Right lobe of liver (tissue), 6 donors: ENCODE measurements at regions not wholly inside any gene's neighbourhood (a gene's known extent, or its start where the extent isn't known, plus 50 kb on each side); places are given as distances from the start of the nearest gene placed in this dataset.
"Not testable (repeated sequence)": the region's sequence is repeated elsewhere in the genome, so short reads cannot be mapped to it uniquely, and the experiment has no call there.

Experiments used
- ATAC-seq, 4 donors: fragments of 200-7000 bp; cut with Tn5 transposase; one replicate each; pipeline ENCODE4 v1.9.1; 2020; ENCODE audit warnings: mild to moderate bottlenecking in 4 of 4, moderate library complexity in 4 of 4
- DNase-seq, 3 donors: peaks; one replicate each; pipeline ENCODE4 v3.0.0-alpha.2; 2020
- H3K27ac ChIP-seq, 3 donors: fragments of 200-600 bp; one replicate each; pipeline ENCODE4 v1.8.0; 2022
- H3K27me3 ChIP-seq, 2 donors: fragments of 200-600 bp; one replicate each; pipeline ENCODE4 v1.8.0; 2022
- H3K36me3 ChIP-seq, 4 donors: fragments of 200-600 bp; sonication (generic) in 1 of 4; one replicate each; pipeline versions ENCODE4 v1.5.1 to v1.8.0; 2017 to 2022; ENCODE audit warnings: control low read depth in 1 of 4
- H3K4me1 ChIP-seq, 4 donors: fragments of 200-600 bp; sonication (generic) in 1 of 4; one replicate each; pipeline versions ENCODE4 v1.5.1 to v1.8.0; 2017 to 2022; ENCODE audit warnings: control low read depth in 1 of 4
- H3K4me3 ChIP-seq, 3 donors: fragments of 200-600 bp; one replicate each; pipeline ENCODE4 v1.8.0; 2022
- H3K9me3 ChIP-seq, 4 donors: fragments of 200-600 bp; sonication (generic) in 1 of 4; one replicate each; pipeline versions ENCODE4 v1.5.1 to v1.8.0; 2017 to 2022; ENCODE audit warnings: control low read depth in 1 of 4
- CTCF ChIP-seq, 4 donors: fragments of 200-600 bp in 3 of 4; fragments of 450-650 bp in 1 of 4; IDR thresholded peaks; one replicate each; pipeline versions ENCODE4 v1.5.1 to v1.8.0; 2016 to 2022; ENCODE audit warnings: antibody characterized with exemption in 4 of 4, mild to moderate bottlenecking in 2 of 4
- POLR2A ChIP-seq: fragments of 450-650 bp; IDR thresholded peaks from one replicate; pipeline ENCODE4 v1.6.1; 2017; ENCODE audit warnings: antibody characterized with exemption, mild to moderate bottlenecking
- WGBS: methylation state at CpG from one replicate; pipeline ENCODE4 v1.1.6; 2018; ENCODE audit warnings: low coverage, low lambda C conversion rate; ENCODE audit not compliant: insufficient coverage; ENCODE audit errors: missing lambda C conversion rate; 5-methylcytosine and 5-hydroxymethylcytosine counted together
- intact Hi-C, 2 donors: fragments of 100-400 bp; cut with DNase I; formaldehyde crosslinking; loops; one replicate each; pipeline versions ENCODE4 v1.11.2 to v1.14.1; 2022
- donor health status: DM: no; HTN: yes; CAD: no.
- donor health status: DM: no; HTN: no; CAD: no.
- donor health status: DM: no; HTN: no; CAD: no.
- donor health status: DM: no; HTN: yes; CAD: no.
- donor health status: DM: no; HTN: yes; CAD: no.

GRCh38 chr5:67639313-67639712 is 442.7 kb upstream of the CD180 start:
- WGBS = 69% methylated on average over 3 of the region's 3 CpGs
- H3K4me3 ChIP-seq = no peak overlapping the region
- peaks cover 0 to 2% (median 0%) of the 10 kb centered on the region in 4 donors for H3K9me3 ChIP-seq
- intact Hi-C loops = no loop called here
- ATAC-seq (no peak), DNase-seq (no peak)
- no peaks in the 10 kb centered on the region for H3K27me3 ChIP-seq
- TF ChIP-seq POLR2A (no peak), CTCF (IDR thresholded peaks at IDR 0.05) (no peak)
- no peaks in the 10 kb centered on the region for H3K36me3 ChIP-seq
- H3K27ac ChIP-seq = no peak overlapping the region
- no peaks in the 10 kb centered on the region for H3K4me1 ChIP-seq

GRCh38 chr5:67636850-67637524 is 440.4 kb upstream of the CD180 start:
- DNase-seq = no peak
- H3K4me3 ChIP-seq = no peak overlapping the region
- H3K36me3 ChIP-seq = no peaks in the 10 kb centered on the region
- H3K4me1 ChIP-seq = no peaks in the 10 kb centered on the region
- no peak for ATAC-seq
- no peaks in the 10 kb centered on the region for H3K9me3 ChIP-seq
- 80% methylated on average over 2 of the region's 3 CpGs for WGBS
- H3K27ac ChIP-seq = no peak overlapping the region
- no peaks in the 10 kb centered on the region for H3K27me3 ChIP-seq
- TF ChIP-seq POLR2A = no peak
- no peak for TF ChIP-seq CTCF (IDR thresholded peaks at IDR 0.05)
- intact Hi-C loops = no loop called here

GRCh38 chr5:67636091-67636490 is 439.5 kb upstream of the CD180 start:
- TF ChIP-seq CTCF (IDR thresholded peaks at IDR 0.05) (no peak), POLR2A (no peak)
- Histone ChIP-seq H3K27ac (no peak overlapping the region), H3K4me1 (no peaks in the 10 kb centered on the region), H3K27me3 (no peaks in the 10 kb centered on the region), H3K36me3 (no peaks in the 10 kb centered on the region), H3K4me3 (no peak overlapping the region), H3K9me3 (no peaks in the 10 kb centered on the region)
- 14% methylated on average over 1 of the region's 1 CpG for WGBS
- intact Hi-C loops = no loop called here
- ATAC-seq = peak; percentile 63 to 93 (median 80)
- DNase-seq = peak in 2 of 3 donors; percentile 29 to 55

- intact Hi-C loops, H3K36me3 ChIP-seq, DNase-seq, H3K9me3 ChIP-seq, H3K4me3 ChIP-seq, H3K27me3 ChIP-seq, H3K27ac ChIP-seq, H3K4me1 ChIP-seq, ATAC-seq: not testable (repeated sequence)
Measured at GRCh38 chr5:67627079-67627478, 430.5 kb upstream of the CD180 start.

GRCh38 chr5:67623078-67623477 is 426.5 kb upstream of the CD180 start:
- no peaks in the 10 kb centered on the region for H3K4me1 ChIP-seq
- no peaks in the 10 kb centered on the region for H3K36me3 ChIP-seq
- DNase-seq = no peak
- 83% methylated on average over 1 of the region's 1 CpG for WGBS
- no peaks in the 10 kb centered on the region for H3K27me3 ChIP-seq
- intact Hi-C loops = no loop called here
- no peak overlapping the region for H3K4me3 ChIP-seq
- no peak overlapping the region for H3K27ac ChIP-seq
- no peak for TF ChIP-seq POLR2A
- TF ChIP-seq CTCF (IDR thresholded peaks at IDR 0.05) = no peak
- H3K9me3 ChIP-seq = no peaks in the 10 kb centered on the region
- ATAC-seq = no peak
